ENCODE measurements at regions not wholly inside any gene's neighbourhood (a gene's known extent, or its start where the extent isn't known, plus 50 kb on each side); places are given as distances from the start of the nearest gene placed in this dataset.

DNA sequence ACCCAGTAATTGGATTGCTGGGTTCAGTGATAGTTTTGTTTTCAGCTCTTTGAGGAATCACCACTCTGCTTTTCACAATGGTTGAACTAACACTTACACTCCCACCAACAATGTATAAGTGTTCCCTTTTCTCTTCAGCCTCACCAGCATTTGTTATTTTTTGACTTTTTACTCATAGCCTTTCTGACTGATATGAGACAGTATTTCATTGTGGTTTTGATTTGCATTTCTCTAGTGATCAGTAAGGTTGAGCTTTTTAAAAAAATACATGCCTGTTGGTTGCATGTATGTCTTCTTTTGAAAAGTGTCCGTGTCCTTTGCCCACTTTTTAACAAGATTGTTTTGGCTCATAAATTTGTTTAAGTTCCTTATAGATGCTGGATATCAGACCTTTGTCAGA lies 185.7 kb upstream of the CCNH start:
- Histone ChIP-seq H3K4me1 (ENCODE audit: control insufficient read depth, insufficient read depth, low read length) (no peaks in the 10 kb centered on the region), H3K4me3 (ENCODE audit: low read depth in 2 of 2, low read length in 2 of 2) (no peak overlapping the region), H3K9me3 (ENCODE audit: control insufficient read depth, insufficient read depth, low read depth, low read length) (no peaks in the 10 kb centered on the region), H3K27ac (ENCODE audit: low read length) (no peak overlapping the region), H3K36me3 (ENCODE audit: control insufficient read depth, insufficient read depth, low read length) (no peaks in the 10 kb centered on the region), H3K27me3 (ENCODE audit: control insufficient read depth, insufficient read depth, low read length) (no peaks in the 10 kb centered on the region)
- no TSS peak for BruUV-seq (replicated peaks)
- ChIA-PET CTCF (no interaction called here), POLR2A (no interaction called here)
- in situ Hi-C loops (cut with HindIII; ENCODE audit: low pct_unique_long_range_greater_than_20kb, low sequenced_read_pairs) (no loop called here), intact Hi-C loops (cut with micrococcal nuclease; ENCODE audit: unreplicated experiment) (no loop called here)
- ATAC-seq (no peak), DNase-seq (ENCODE audit: low read depth, low spot score) (no peak)
- TF ChIP-seq TCF7L2 (IDR thresholded peaks at IDR 0.05; ENCODE audit: low read depth, low read length) (no peak), SIN3A (IDR thresholded peaks at IDR 0.05; ENCODE audit: borderline replicate concordance, insufficient read depth, low read depth, low read length) (no peak), POLR2AphosphoS5 (IDR thresholded peaks at IDR 0.05; ENCODE audit: low read depth, low read length) (no peak)
- TF ChIP-seq, protein P1, sequence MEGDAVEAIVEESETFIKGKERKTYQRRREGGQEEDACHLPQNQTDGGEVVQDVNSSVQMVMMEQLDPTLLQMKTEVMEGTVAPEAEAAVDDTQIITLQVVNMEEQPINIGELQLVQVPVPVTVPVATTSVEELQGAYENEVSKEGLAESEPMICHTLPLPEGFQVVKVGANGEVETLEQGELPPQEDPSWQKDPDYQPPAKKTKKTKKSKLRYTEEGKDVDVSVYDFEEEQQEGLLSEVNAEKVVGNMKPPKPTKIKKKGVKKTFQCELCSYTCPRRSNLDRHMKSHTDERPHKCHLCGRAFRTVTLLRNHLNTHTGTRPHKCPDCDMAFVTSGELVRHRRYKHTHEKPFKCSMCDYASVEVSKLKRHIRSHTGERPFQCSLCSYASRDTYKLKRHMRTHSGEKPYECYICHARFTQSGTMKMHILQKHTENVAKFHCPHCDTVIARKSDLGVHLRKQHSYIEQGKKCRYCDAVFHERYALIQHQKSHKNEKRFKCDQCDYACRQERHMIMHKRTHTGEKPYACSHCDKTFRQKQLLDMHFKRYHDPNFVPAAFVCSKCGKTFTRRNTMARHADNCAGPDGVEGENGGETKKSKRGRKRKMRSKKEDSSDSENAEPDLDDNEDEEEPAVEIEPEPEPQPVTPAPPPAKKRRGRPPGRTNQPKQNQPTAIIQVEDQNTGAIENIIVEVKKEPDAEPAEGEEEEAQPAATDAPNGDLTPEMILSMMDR (IDR thresholded peaks at IDR 0.05), result no peak
- TF ChIP-seq, protein P2, sequence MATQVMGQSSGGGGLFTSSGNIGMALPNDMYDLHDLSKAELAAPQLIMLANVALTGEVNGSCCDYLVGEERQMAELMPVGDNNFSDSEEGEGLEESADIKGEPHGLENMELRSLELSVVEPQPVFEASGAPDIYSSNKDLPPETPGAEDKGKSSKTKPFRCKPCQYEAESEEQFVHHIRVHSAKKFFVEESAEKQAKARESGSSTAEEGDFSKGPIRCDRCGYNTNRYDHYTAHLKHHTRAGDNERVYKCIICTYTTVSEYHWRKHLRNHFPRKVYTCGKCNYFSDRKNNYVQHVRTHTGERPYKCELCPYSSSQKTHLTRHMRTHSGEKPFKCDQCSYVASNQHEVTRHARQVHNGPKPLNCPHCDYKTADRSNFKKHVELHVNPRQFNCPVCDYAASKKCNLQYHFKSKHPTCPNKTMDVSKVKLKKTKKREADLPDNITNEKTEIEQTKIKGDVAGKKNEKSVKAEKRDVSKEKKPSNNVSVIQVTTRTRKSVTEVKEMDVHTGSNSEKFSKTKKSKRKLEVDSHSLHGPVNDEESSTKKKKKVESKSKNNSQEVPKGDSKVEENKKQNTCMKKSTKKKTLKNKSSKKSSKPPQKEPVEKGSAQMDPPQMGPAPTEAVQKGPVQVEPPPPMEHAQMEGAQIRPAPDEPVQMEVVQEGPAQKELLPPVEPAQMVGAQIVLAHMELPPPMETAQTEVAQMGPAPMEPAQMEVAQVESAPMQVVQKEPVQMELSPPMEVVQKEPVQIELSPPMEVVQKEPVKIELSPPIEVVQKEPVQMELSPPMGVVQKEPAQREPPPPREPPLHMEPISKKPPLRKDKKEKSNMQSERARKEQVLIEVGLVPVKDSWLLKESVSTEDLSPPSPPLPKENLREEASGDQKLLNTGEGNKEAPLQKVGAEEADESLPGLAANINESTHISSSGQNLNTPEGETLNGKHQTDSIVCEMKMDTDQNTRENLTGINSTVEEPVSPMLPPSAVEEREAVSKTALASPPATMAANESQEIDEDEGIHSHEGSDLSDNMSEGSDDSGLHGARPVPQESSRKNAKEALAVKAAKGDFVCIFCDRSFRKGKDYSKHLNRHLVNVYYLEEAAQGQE (IDR thresholded peaks at IDR 0.05; ENCODE audit: insufficient read depth in 1 of 2, low read depth in 2 of 2, low read length in 1 of 2), result no peak

DNA sequence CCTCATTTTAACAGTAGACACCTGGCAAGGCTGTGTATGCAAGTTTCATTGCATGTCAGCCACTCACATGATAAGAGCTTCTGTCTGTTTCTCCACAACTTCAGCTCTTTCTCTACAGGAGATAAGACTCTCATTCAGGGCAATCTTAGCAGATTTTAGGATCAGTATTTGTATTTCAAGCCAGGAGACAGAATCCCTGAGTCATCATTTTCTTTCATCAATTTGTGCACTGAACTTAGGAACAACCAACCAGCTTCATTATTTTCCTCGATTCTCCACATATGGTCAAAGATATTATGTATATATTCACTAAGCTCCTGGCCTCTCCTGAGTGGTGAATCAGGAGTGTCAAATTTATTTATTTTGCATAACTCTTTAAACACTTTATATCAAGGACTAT lies 181.8 kb upstream of the CCNH start:
- Histone ChIP-seq H3K4me3 (ENCODE audit: low read depth in 2 of 2, low read length in 2 of 2) (no peak overlapping the region), H3K27ac (ENCODE audit: low read length) (no peak overlapping the region), H3K27me3 (ENCODE audit: control insufficient read depth, insufficient read depth, low read length) (no peaks in the 10 kb centered on the region), H3K4me1 (ENCODE audit: control insufficient read depth, insufficient read depth, low read length) (no peaks in the 10 kb centered on the region), H3K36me3 (ENCODE audit: control insufficient read depth, insufficient read depth, low read length) (no peaks in the 10 kb centered on the region), H3K9me3 (ENCODE audit: control insufficient read depth, insufficient read depth, low read depth, low read length) (no peaks in the 10 kb centered on the region)
- TF ChIP-seq SIN3A (IDR thresholded peaks at IDR 0.05; ENCODE audit: borderline replicate concordance, insufficient read depth, low read depth, low read length), result no peak
- TF ChIP-seq POLR2AphosphoS5 (IDR thresholded peaks at IDR 0.05; ENCODE audit: low read depth, low read length), result no peak
- TF ChIP-seq, protein P1 (IDR thresholded peaks at IDR 0.05), result no peak
- no peak for TF ChIP-seq TCF7L2 (IDR thresholded peaks at IDR 0.05; ENCODE audit: low read depth, low read length)
- TF ChIP-seq, protein P2 (IDR thresholded peaks at IDR 0.05; ENCODE audit: insufficient read depth in 1 of 2, low read depth in 2 of 2, low read length in 1 of 2), result no peak
- DNase-seq (ENCODE audit: low read depth, low spot score) (no peak), ATAC-seq (no peak)
- in situ Hi-C loops (cut with HindIII; ENCODE audit: low pct_unique_long_range_greater_than_20kb, low sequenced_read_pairs) (no loop called here), intact Hi-C loops (cut with micrococcal nuclease; ENCODE audit: unreplicated experiment) (no loop called here)
- no TSS peak for BruUV-seq (replicated peaks)
- POLR2A ChIA-PET, result no interaction called here
- CTCF ChIA-PET, result no interaction called here

Data from Panc1 (cell line).